Liver (tissue), 8 donors: ENCODE measurements at regions not wholly inside any gene's neighbourhood (a gene's known extent, or its start where the extent isn't known, plus 50 kb on each side); places are given as distances from the start of the nearest gene placed in this dataset.

ENCODE experiments used
- DNase-seq: peaks from one replicate; pipeline ENCODE4 v3.0.0-alpha.2; 2017; ENCODE audit warnings: low spot score
- H3K27ac ChIP-seq, 2 donors: one replicate each; pipeline ENCODE4 v1.7.0; 2013; ENCODE audit warnings: inconsistent platforms in 2 of 2, low read length in 2 of 2, control low read depth in 1 of 2, low read depth in 1 of 2, mild to moderate bottlenecking in 1 of 2
- H3K27me3 ChIP-seq, 4 donors: one replicate each; pipeline versions ENCODE4 v1.6.1 to v1.7.0; 2013; ENCODE audit warnings: low read length in 3 of 4, inconsistent platforms in 1 of 4, mild to moderate bottlenecking in 1 of 4, moderate library complexity in 1 of 4; ENCODE audit not compliant: control insufficient read depth in 4 of 4, insufficient read depth in 4 of 4
- H3K36me3 ChIP-seq, 4 donors: one replicate each; pipeline versions ENCODE4 v1.6.1 to v1.7.0; 2013; ENCODE audit warnings: low read length in 3 of 4, mild to moderate bottlenecking in 3 of 4, low read depth in 1 of 4, moderate library complexity in 1 of 4; ENCODE audit not compliant: control insufficient read depth in 4 of 4, insufficient read depth in 3 of 4
- H3K4me1 ChIP-seq, 4 donors: one replicate each; pipeline versions ENCODE4 v1.6.1 to v1.7.0; 2013; ENCODE audit warnings: low read length in 3 of 4, mild to moderate bottlenecking in 3 of 4, moderate library complexity in 1 of 4; ENCODE audit not compliant: control insufficient read depth in 4 of 4, insufficient read depth in 4 of 4
- H3K4me3 ChIP-seq, 3 donors: one replicate each; pipeline versions ENCODE4 v1.6.1 to v1.7.0; 2013; ENCODE audit warnings: low read length in 3 of 3, control low read depth in 1 of 3, low read depth in 1 of 3, mild to moderate bottlenecking in 1 of 3
- H3K9ac ChIP-seq, 2 donors: one replicate each; pipeline ENCODE4 v1.7.0; 2013; ENCODE audit warnings: low read length in 2 of 2, mild to moderate bottlenecking in 2 of 2, moderate library complexity in 2 of 2, control low read depth in 1 of 2, low read depth in 1 of 2
- H3K9me3 ChIP-seq, 4 donors: one replicate each; pipeline versions ENCODE4 v1.6.1 to v1.7.0; 2013; ENCODE audit warnings: low read length in 3 of 4; ENCODE audit not compliant: control insufficient read depth in 4 of 4
- ATF3 ChIP-seq: IDR thresholded peaks from 2 replicates; pipeline ENCODE4 v1.6.1; 2016; ENCODE audit warnings: antibody characterized with exemption
- CTCF ChIP-seq: fragments of 150-350 bp; IDR thresholded peaks from 2 replicates; pipeline ENCODE4 v1.5.1; 2017; ENCODE audit warnings: improper control_type of control experiment, low read depth, low read length; ENCODE audit not compliant: missing input control
- EGR1 ChIP-seq, 2 donors: IDR thresholded peaks; 2 replicates each; pipeline ENCODE4 v1.6.1; 2016 to 2018; ENCODE audit warnings: antibody characterized with exemption in 2 of 2, low read depth in 2 of 2
- FOXA1 ChIP-seq: IDR thresholded peaks from 2 replicates; pipeline ENCODE4 v1.6.1; 2016; ENCODE audit warnings: antibody characterized with exemption
- FOXA2 ChIP-seq: IDR thresholded peaks from 2 replicates; pipeline ENCODE4 v1.6.1; 2016; ENCODE audit warnings: antibody characterized with exemption
- GABPA ChIP-seq, 2 donors: IDR thresholded peaks in 1 of 2; conservative IDR thresholded peaks in 1 of 2; 2 replicates each; pipeline ENCODE4 v1.6.1; 2016; ENCODE audit warnings: antibody characterized with exemption in 2 of 2, mild to moderate bottlenecking in 1 of 2, moderate library complexity in 1 of 2
- HNF4A ChIP-seq, 2 donors: conservative IDR thresholded peaks; 2 replicates each; pipeline ENCODE4 v1.6.1; 2016; ENCODE audit warnings: antibody characterized with exemption in 2 of 2, mild to moderate bottlenecking in 2 of 2
- HNF4G ChIP-seq: IDR thresholded peaks from 2 replicates; pipeline ENCODE4 v1.6.1; 2016; ENCODE audit warnings: antibody characterized with exemption
- JUND ChIP-seq, 2 donors: IDR thresholded peaks; 2 replicates each; pipeline ENCODE4 v1.6.1; 2016; ENCODE audit warnings: antibody characterized with exemption in 2 of 2
- MAX ChIP-seq: IDR thresholded peaks from 2 replicates; pipeline ENCODE4 v1.6.1; 2016; ENCODE audit warnings: antibody characterized with exemption
- NR2F2 ChIP-seq: IDR thresholded peaks from 2 replicates; pipeline ENCODE4 v1.6.1; 2016; ENCODE audit warnings: antibody characterized with exemption
- RAD21 ChIP-seq, 2 donors: IDR thresholded peaks; 2 replicates each; pipeline ENCODE4 v1.6.1; 2016; ENCODE audit warnings: antibody characterized with exemption in 2 of 2, mild to moderate bottlenecking in 2 of 2
- REST ChIP-seq: IDR thresholded peaks from 2 replicates; pipeline ENCODE4 v1.6.1; 2016; ENCODE audit warnings: antibody characterized with exemption, mild to moderate bottlenecking
- RXRA ChIP-seq, 2 donors: IDR thresholded peaks; 2 replicates each; pipeline ENCODE4 v1.6.1; 2017 to 2018; ENCODE audit warnings: antibody characterized with exemption in 2 of 2, mild to moderate bottlenecking in 1 of 2
- SP1 ChIP-seq: IDR thresholded peaks from 2 replicates; pipeline ENCODE4 v1.6.1; 2018; ENCODE audit warnings: antibody characterized with exemption, mild to moderate bottlenecking
- TAF1 ChIP-seq: conservative IDR thresholded peaks from 2 replicates; pipeline ENCODE4 v1.6.1; 2016; ENCODE audit warnings: antibody characterized with exemption, mild to moderate bottlenecking
- YY1 ChIP-seq: IDR thresholded peaks from 2 replicates; pipeline ENCODE4 v1.6.1; 2016; ENCODE audit warnings: antibody characterized with exemption, mild to moderate bottlenecking
- ZBTB33 ChIP-seq: IDR thresholded peaks from 2 replicates; pipeline ENCODE4 v1.6.1; 2016; ENCODE audit warnings: antibody characterized with exemption
- WGBS: extraction: QIAGEN DNeasy Blood & Tissue Kit; methylation state at CpG from one replicate; pipeline ENCODE4 v1.1.7; 2013; 5-methylcytosine and 5-hydroxymethylcytosine counted together
- donor health status: healthy.
- donor health status: healthy.
- donor health status: healthy.
- donor health status: healthy.
- donor health status: healthy.

GRCh38 chr13:44146138-44146537 lies 227.5 kb upstream of the SERP2 start:
- 83% methylated on average over 1 of the region's 1 CpG for WGBS
- no peak for TF ChIP-seq ZBTB33
- TF ChIP-seq CTCF: no peak
- no peak for TF ChIP-seq MAX
- TF ChIP-seq ATF3: no peak
- TF ChIP-seq RAD21 (IDR thresholded peaks at IDR 0.05): no peak
- TF ChIP-seq HNF4G: no peak
- no peak for TF ChIP-seq TAF1
- TF ChIP-seq JUND (IDR thresholded peaks at IDR 0.05): no peak
- no peak for TF ChIP-seq GABPA (IDR thresholded peaks at IDR 0.05 in 1 of 2, conservative IDR thresholded peaks at IDR 0.05 in 1 of 2)
- TF ChIP-seq EGR1 (IDR thresholded peaks at IDR 0.05; ENCODE audit: low read depth in 2 of 2): no peak
- TF ChIP-seq NR2F2: no peak
- no peak for TF ChIP-seq HNF4A (conservative IDR thresholded peaks at IDR 0.05)
- TF ChIP-seq RXRA (IDR thresholded peaks at IDR 0.05): no peak
- no peak for TF ChIP-seq FOXA2
- no peak for TF ChIP-seq SP1
- TF ChIP-seq YY1: no peak
- TF ChIP-seq REST: no peak
- no peak for TF ChIP-seq FOXA1

More at GRCh38 chr13:44146138-44146537, 227.5 kb upstream of the SERP2 start:
- H3K9me3 ChIP-seq: no peaks in the 10 kb centered on the region
- H3K9ac ChIP-seq: no peak overlapping the region
- H3K27ac ChIP-seq: no peak overlapping the region
- no peak for DNase-seq
- H3K36me3 ChIP-seq: peaks cover 0 to 3% (median 0%) of the 10 kb centered on the region in 4 donors
- H3K4me1 ChIP-seq: peaks cover 0 to 19% (median 7%) of the 10 kb centered on the region in 4 donors
- H3K4me3 ChIP-seq: no peak overlapping the region
- H3K27me3 ChIP-seq: no peaks in the 10 kb centered on the region
